ENCODE measurements at regions not wholly inside any gene's neighbourhood (a gene's known extent, or its start where the extent isn't known, plus 50 kb on each side); places are given as distances from the start of the nearest gene placed in this dataset.
A peak's percentile ranks its signal among the peaks of the same experiment; 100 is the strongest.

- Histone ChIP-seq H4K20me1 (ENCODE audit: control insufficient read depth, insufficient read depth) (no peaks in the 10 kb centered on the region), H3K27me3 (replicated peaks in 1 of 2; ENCODE audit: control insufficient read depth in 2 of 2, insufficient read depth in 2 of 2, low read length in 1 of 2) (no peaks in the 10 kb centered on the region), H3K4me3 (no peak overlapping the region), H3K9me3 (replicated peaks; ENCODE audit: control insufficient read depth, insufficient read depth, low read length) (no peaks in the 10 kb centered on the region), H2AFZ (ENCODE audit: control insufficient read depth, low read depth, low read length) (0 out of 2 replicates have a peak overlapping the region, but pooled peaks have one; percentile 12), H3K79me2 (ENCODE audit: control insufficient read depth, insufficient read depth, low read length) (no peaks in the 10 kb centered on the region), H3K4me1 (ENCODE audit: control insufficient read depth, insufficient read depth, low read length) (peaks cover 67% of the 10 kb centered on the region), H3K36me3 (ENCODE audit: control insufficient read depth in 2 of 2, insufficient read depth in 2 of 2, low read length in 1 of 2) (no peaks in the 10 kb centered on the region), H3K27ac (ENCODE audit: control insufficient read depth, insufficient read depth) (peak overlapping the region; percentile 70; the same call in 1 of the 2 replicates), H3K9ac (ENCODE audit: control insufficient read depth, insufficient read depth, low read length) (no peak overlapping the region), H3K4me2 (ENCODE audit: control insufficient read depth, insufficient read depth) (peak overlapping the region; percentile 76)
- POLR2A ChIA-PET = interaction anchor here (1.1 kb wide), 1 partner anchor 39 kb away, joined by 5 read pairs; no protein-coding TSS in a partner anchor
- intact Hi-C loops (cut with micrococcal nuclease; ENCODE audit: unreplicated experiment) = loop anchor here (5.0 kb wide), 2 partner anchors 125 to 240 kb away; partner anchors contain the start of gene BCL11A
- peak; percentile 58 for DNase-seq (ENCODE audit: low read depth, low spot score)
- peak; percentile 84 for ATAC-seq
- no peak for FAIRE-seq
- CTCF ChIA-PET = interaction anchor here (1.6 kb wide), 1 partner anchor 41 kb away, joined by 6 read pairs; no protein-coding TSS in a partner anchor
- in situ Hi-C loops (cut with MboI) = no loop called here
- SMC1A ChIA-PET (ENCODE audit: uncharacterized antibody, unreplicated experiment) = interaction anchor here (0.6 to 1.7 kb wide), 9 partner anchors 17 to 235 kb away, joined by 3 to 5 read pairs (median 3); no protein-coding TSS in a partner anchor
- RAD21 ChIA-PET (ENCODE audit: unreplicated experiment) = interaction anchor here (0.7 to 1.4 kb wide), 5 partner anchors 11 to 127 kb away, joined by 3 to 6 read pairs (median 4); no protein-coding TSS in a partner anchor
- 54% methylated on average over 1 of the region's 1 CpG for WGBS (ENCODE audit: insufficient coverage, insufficient replicate concordance, low lambda C conversion rate, missing lambda C conversion rate)
- BruUV-seq (replicated peaks) = no TSS peak
- no peak for TF ChIP-seq MYB (IDR thresholded peaks at IDR 0.05; ENCODE audit: borderline replicate concordance, low read depth, low read length)
- TF ChIP-seq ZBTB4 (CRISPR knock-in tag; IDR thresholded peaks at IDR 0.05) = no peak
- no peak for TF ChIP-seq ZZZ3 (IDR thresholded peaks at IDR 0.05; ENCODE audit: control insufficient read depth, insufficient read length, low read depth)
- no peak for TF ChIP-seq CHD4 (IDR thresholded peaks at IDR 0.05)
- no peak for TF ChIP-seq ZNF592 (IDR thresholded peaks at IDR 0.05)
- TF ChIP-seq JUNB (IDR thresholded peaks at IDR 0.05) = peak; percentile 88
- no peak for TF ChIP-seq ELK1 (IDR thresholded peaks at IDR 0.05; ENCODE audit: low read depth, low read length)
- TF ChIP-seq ETV6 (conservative IDR thresholded peaks at IDR 0.05 in 1 of 2, IDR thresholded peaks at IDR 0.05 in 1 of 2; ENCODE audit: borderline replicate concordance in 1 of 2, low read depth in 1 of 2) = no peak
- TF ChIP-seq ZNF274 (IDR thresholded peaks at IDR 0.05; ENCODE audit: insufficient read depth, insufficient read length) = no peak
- 0 out of 2 replicates have a peak, but pooled peaks have one; percentile 27 for TF ChIP-seq NBN (IDR thresholded peaks at IDR 0.05)
- no peak for TF ChIP-seq TCF3 (IDR thresholded peaks at IDR 0.05; ENCODE audit: borderline replicate concordance, insufficient read depth, low read depth, low read length)
- TF ChIP-seq IKZF2 (IDR thresholded peaks at IDR 0.05) = peak; percentile 41 to 45; a peak in 1 of 4 replicates
- TF ChIP-seq NRF1 (conservative IDR thresholded peaks at IDR 0.05; ENCODE audit: low read depth, low read length) = no peak
- no peak for TF ChIP-seq HSF1 (IDR thresholded peaks at IDR 0.05; ENCODE audit: low read depth, low read length)
Measured at GRCh38 chr2:60312618-60313017, 240.8 kb downstream of the BCL11A start.

Measured in GM12878 (cell line).